ENCODE measurements at regions not wholly inside any gene's neighbourhood (a gene's known extent, or its start where the extent isn't known, plus 50 kb on each side); places are given as distances from the start of the nearest gene placed in this dataset.

GRCh38 chr1:211206981-211207380 lies 52.2 kb upstream of the RCOR3 start:
- CTCF ChIA-PET, result no interaction called here
- POLR2A ChIA-PET, result no interaction called here
- Histone ChIP-seq H3K4me3 (ENCODE audit: control insufficient read depth in 1 of 7, extremely low read depth in 1 of 7, insufficient read depth in 4 of 7, low read depth in 2 of 7, low read length in 6 of 7) (no peak overlapping the region), H3K4me1 (ENCODE audit: control extremely low read depth in 1 of 4, control insufficient read depth in 4 of 4, insufficient read depth in 4 of 4, low read length in 3 of 4) (no peaks in the 10 kb centered on the region), H3K36me3 (ENCODE audit: control insufficient read depth in 4 of 4, insufficient read depth in 4 of 4, low read length in 3 of 4) (no peaks in the 10 kb centered on the region), H3K27me3 (replicated peaks in 2 of 5; ENCODE audit: control insufficient read depth in 4 of 5, insufficient read depth in 5 of 5, low read length in 4 of 5) (no peaks in the 10 kb centered on the region), H3K9me3 (ENCODE audit: control extremely low read depth in 1 of 5, control insufficient read depth in 4 of 5, insufficient read depth in 2 of 5, low read depth in 1 of 5, low read length in 4 of 5) (peaks cover 0 to 3% (median 2%) of the 10 kb centered on the region in 5 experiments), H3K27ac (ENCODE audit: insufficient read depth in 1 of 2, low read depth in 1 of 2, low read length in 2 of 2, poor library complexity in 1 of 2, severe bottlenecking in 2 of 2) (no peak overlapping the region)
- DNase-seq, result no peak
- WGBS (ENCODE audit: insufficient coverage), result 96% methylated on average over 32 of the region's 33 CpGs

- DNase-seq, result no peak
- CTCF ChIA-PET, result no interaction called here
- Histone ChIP-seq H3K27me3 (replicated peaks in 2 of 5; ENCODE audit: control insufficient read depth in 4 of 5, insufficient read depth in 5 of 5, low read length in 4 of 5) (no peaks in the 10 kb centered on the region), H3K36me3 (ENCODE audit: control insufficient read depth in 4 of 4, insufficient read depth in 4 of 4, low read length in 3 of 4) (no peaks in the 10 kb centered on the region), H3K4me1 (ENCODE audit: control extremely low read depth in 1 of 4, control insufficient read depth in 4 of 4, insufficient read depth in 4 of 4, low read length in 3 of 4) (no peaks in the 10 kb centered on the region), H3K9me3 (ENCODE audit: control extremely low read depth in 1 of 5, control insufficient read depth in 4 of 5, insufficient read depth in 2 of 5, low read depth in 1 of 5, low read length in 4 of 5) (peaks cover 0 to 3% (median 0%) of the 10 kb centered on the region in 5 experiments), H3K27ac (ENCODE audit: insufficient read depth in 1 of 2, low read depth in 1 of 2, low read length in 2 of 2, poor library complexity in 1 of 2, severe bottlenecking in 2 of 2) (no peak overlapping the region), H3K4me3 (ENCODE audit: control insufficient read depth in 1 of 7, extremely low read depth in 1 of 7, insufficient read depth in 4 of 7, low read depth in 2 of 7, low read length in 6 of 7) (no peak overlapping the region)
- 100% methylated on average over 2 of the region's 5 CpGs for whole genome bisulfite sequencing (ENCODE audit: insufficient coverage)
- POLR2A ChIA-PET, result no interaction called here
Observed at GRCh38 chr1:211200311-211200710, 58.9 kb upstream of the RCOR3 start.

GRCh38 chr1:211198880-211199279 lies 60.3 kb upstream of the RCOR3 start:
- Histone ChIP-seq H3K9me3 (ENCODE audit: control extremely low read depth in 1 of 5, control insufficient read depth in 4 of 5, insufficient read depth in 2 of 5, low read depth in 1 of 5, low read length in 4 of 5) (peaks cover 0 to 3% (median 0%) of the 10 kb centered on the region in 5 experiments), H3K4me3 (ENCODE audit: control insufficient read depth in 1 of 7, extremely low read depth in 1 of 7, insufficient read depth in 4 of 7, low read depth in 2 of 7, low read length in 6 of 7) (no peak overlapping the region), H3K27ac (ENCODE audit: insufficient read depth in 1 of 2, low read depth in 1 of 2, low read length in 2 of 2, poor library complexity in 1 of 2, severe bottlenecking in 2 of 2) (no peak overlapping the region), H3K27me3 (replicated peaks in 2 of 5; ENCODE audit: control insufficient read depth in 4 of 5, insufficient read depth in 5 of 5, low read length in 4 of 5) (peaks cover 0 to 2% (median 0%) of the 10 kb centered on the region in 5 experiments), H3K36me3 (ENCODE audit: control insufficient read depth in 4 of 4, insufficient read depth in 4 of 4, low read length in 3 of 4) (no peaks in the 10 kb centered on the region), H3K4me1 (ENCODE audit: control extremely low read depth in 1 of 4, control insufficient read depth in 4 of 4, insufficient read depth in 4 of 4, low read length in 3 of 4) (no peaks in the 10 kb centered on the region)
- 80% methylated on average over 2 of the region's 4 CpGs for WGBS (ENCODE audit: insufficient coverage)
- ChIA-PET POLR2A (no interaction called here), CTCF (no interaction called here)
- DNase-seq, result no peak

GRCh38 chr1:211198111-211198510 lies 61.1 kb upstream of the RCOR3 start:
- Histone ChIP-seq H3K9me3 (ENCODE audit: control extremely low read depth in 1 of 5, control insufficient read depth in 4 of 5, insufficient read depth in 2 of 5, low read depth in 1 of 5, low read length in 4 of 5) (peaks cover 0 to 3% (median 0%) of the 10 kb centered on the region in 5 experiments), H3K27me3 (replicated peaks in 2 of 5; ENCODE audit: control insufficient read depth in 4 of 5, insufficient read depth in 5 of 5, low read length in 4 of 5) (peaks cover 0 to 2% (median 0%) of the 10 kb centered on the region in 5 experiments), H3K4me3 (ENCODE audit: control insufficient read depth in 1 of 7, extremely low read depth in 1 of 7, insufficient read depth in 4 of 7, low read depth in 2 of 7, low read length in 6 of 7) (no peak overlapping the region), H3K4me1 (ENCODE audit: control extremely low read depth in 1 of 4, control insufficient read depth in 4 of 4, insufficient read depth in 4 of 4, low read length in 3 of 4) (no peaks in the 10 kb centered on the region), H3K27ac (ENCODE audit: insufficient read depth in 1 of 2, low read depth in 1 of 2, low read length in 2 of 2, poor library complexity in 1 of 2, severe bottlenecking in 2 of 2) (no peak overlapping the region), H3K36me3 (ENCODE audit: control insufficient read depth in 4 of 4, insufficient read depth in 4 of 4, low read length in 3 of 4) (no peaks in the 10 kb centered on the region)
- POLR2A ChIA-PET, result no interaction called here
- DNase-seq, result no peak
- WGBS (ENCODE audit: insufficient coverage), result no CpG with 5 or more reads among the region's 4 CpGs
- CTCF ChIA-PET, result no interaction called here

GRCh38 chr1:211196880-211197279 lies 62.3 kb upstream of the RCOR3 start:
- Histone ChIP-seq H3K27me3 (replicated peaks in 2 of 5; ENCODE audit: control insufficient read depth in 4 of 5, insufficient read depth in 5 of 5, low read length in 4 of 5) (peaks cover 0 to 2% (median 0%) of the 10 kb centered on the region in 5 experiments), H3K4me3 (ENCODE audit: control insufficient read depth in 1 of 7, extremely low read depth in 1 of 7, insufficient read depth in 4 of 7, low read depth in 2 of 7, low read length in 6 of 7) (no peak overlapping the region), H3K9me3 (ENCODE audit: control extremely low read depth in 1 of 5, control insufficient read depth in 4 of 5, insufficient read depth in 2 of 5, low read depth in 1 of 5, low read length in 4 of 5) (peaks cover 0 to 3% (median 0%) of the 10 kb centered on the region in 5 experiments), H3K36me3 (ENCODE audit: control insufficient read depth in 4 of 4, insufficient read depth in 4 of 4, low read length in 3 of 4) (no peaks in the 10 kb centered on the region), H3K27ac (ENCODE audit: insufficient read depth in 1 of 2, low read depth in 1 of 2, low read length in 2 of 2, poor library complexity in 1 of 2, severe bottlenecking in 2 of 2) (no peak overlapping the region), H3K4me1 (ENCODE audit: control extremely low read depth in 1 of 4, control insufficient read depth in 4 of 4, insufficient read depth in 4 of 4, low read length in 3 of 4) (no peaks in the 10 kb centered on the region)
- no peak for DNase-seq
- WGBS (ENCODE audit: insufficient coverage), result no CpG with 5 or more reads among the region's 1 CpG
- CTCF ChIA-PET, result no interaction called here
- POLR2A ChIA-PET, result no interaction called here

GRCh38 chr1:211194826-211195225 lies 60.9 kb upstream of the KCNH1 start:
- ChIA-PET POLR2A (no interaction called here), CTCF (no interaction called here)
- H3K27me3 ChIP-seq (replicated peaks in 2 of 5; ENCODE audit: control insufficient read depth in 4 of 5, insufficient read depth in 5 of 5, low read length in 4 of 5), result peaks cover 0 to 2% (median 0%) of the 10 kb centered on the region in 5 experiments
- no peaks in the 10 kb centered on the region for H3K36me3 ChIP-seq (ENCODE audit: control insufficient read depth in 4 of 4, insufficient read depth in 4 of 4, low read length in 3 of 4)
- no peak overlapping the region for H3K27ac ChIP-seq (ENCODE audit: insufficient read depth in 1 of 2, low read depth in 1 of 2, low read length in 2 of 2, poor library complexity in 1 of 2, severe bottlenecking in 2 of 2)
- H3K4me1 ChIP-seq (ENCODE audit: control extremely low read depth in 1 of 4, control insufficient read depth in 4 of 4, insufficient read depth in 4 of 4, low read length in 3 of 4), result no peaks in the 10 kb centered on the region
- no CpG with 5 or more reads among the region's 1 CpG for WGBS (ENCODE audit: insufficient coverage)
- peaks cover 0 to 3% (median 0%) of the 10 kb centered on the region in 5 experiments for H3K9me3 ChIP-seq (ENCODE audit: control extremely low read depth in 1 of 5, control insufficient read depth in 4 of 5, insufficient read depth in 2 of 5, low read depth in 1 of 5, low read length in 4 of 5)
- no peak overlapping the region for H3K4me3 ChIP-seq (ENCODE audit: control insufficient read depth in 1 of 7, extremely low read depth in 1 of 7, insufficient read depth in 4 of 7, low read depth in 2 of 7, low read length in 6 of 7)
- no peak for DNase-seq

- ChIA-PET POLR2A (no interaction called here), CTCF (no interaction called here)
- Histone ChIP-seq H3K36me3 (ENCODE audit: control insufficient read depth in 4 of 4, insufficient read depth in 4 of 4, low read length in 3 of 4) (no peaks in the 10 kb centered on the region), H3K9me3 (ENCODE audit: control extremely low read depth in 1 of 5, control insufficient read depth in 4 of 5, insufficient read depth in 2 of 5, low read depth in 1 of 5, low read length in 4 of 5) (peaks cover 0 to 3% (median 0%) of the 10 kb centered on the region in 5 experiments), H3K27ac (ENCODE audit: insufficient read depth in 1 of 2, low read depth in 1 of 2, low read length in 2 of 2, poor library complexity in 1 of 2, severe bottlenecking in 2 of 2) (no peak overlapping the region), H3K4me3 (ENCODE audit: control insufficient read depth in 1 of 7, extremely low read depth in 1 of 7, insufficient read depth in 4 of 7, low read depth in 2 of 7, low read length in 6 of 7) (no peak overlapping the region), H3K27me3 (replicated peaks in 2 of 5; ENCODE audit: control insufficient read depth in 4 of 5, insufficient read depth in 5 of 5, low read length in 4 of 5) (peaks cover 0 to 2% (median 0%) of the 10 kb centered on the region in 5 experiments), H3K4me1 (ENCODE audit: control extremely low read depth in 1 of 4, control insufficient read depth in 4 of 4, insufficient read depth in 4 of 4, low read length in 3 of 4) (peaks cover 0 to 8% (median under 1%) of the 10 kb centered on the region in 4 experiments)
- no peak for DNase-seq
- no CpG with 5 or more reads among the region's 3 CpGs for WGBS (ENCODE audit: insufficient coverage)
Observed at GRCh38 chr1:211192227-211192626, 58.3 kb upstream of the KCNH1 start.
